ENCODE measurements at regions not wholly inside any gene's neighbourhood (a gene's known extent, or its start where the extent isn't known, plus 50 kb on each side); places are given as distances from the start of the nearest gene placed in this dataset.

DNA sequence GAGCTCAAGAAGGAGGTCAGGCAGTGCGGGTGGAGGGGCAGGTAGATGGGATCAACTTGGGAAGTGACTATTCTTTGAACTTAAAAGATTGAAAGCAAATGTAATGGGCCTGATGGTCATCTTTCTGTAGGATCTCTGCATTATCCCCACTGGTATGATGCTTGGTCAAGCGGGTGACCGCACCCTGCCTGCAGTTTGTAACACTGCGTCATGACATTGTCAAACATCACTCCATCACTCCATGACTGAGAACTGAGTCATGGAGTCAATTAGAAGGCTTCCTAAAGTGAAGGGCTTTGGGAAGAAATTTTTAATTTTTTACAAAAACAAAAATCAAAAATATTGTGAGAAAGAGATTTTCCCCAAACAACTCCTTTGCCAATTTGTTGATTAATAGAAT lies 62.4 kb upstream of the BMAL1 start:
- TF ChIP-seq POLR2AphosphoS5 (IDR thresholded peaks at IDR 0.05) (no peak), EP300 (IDR thresholded peaks at IDR 0.05) (no peak), POLR2A (IDR thresholded peaks at IDR 0.05) (no peak)
